OCI-LY3 (cell line): ENCODE measurements at regions not wholly inside any gene's neighbourhood (a gene's known extent, or its start where the extent isn't known, plus 50 kb on each side); places are given as distances from the start of the nearest gene placed in this dataset.

Source experiments
- CTCF ChIP-seq: fragments of 200-600, 300-600 bp; sonication (generic); IDR thresholded peaks from 2 replicates; pipeline ENCODE4 v1.5.1; 2014; ENCODE audit warnings: antibody characterized with exemption, low read length, low read depth
- EZH2phosphoT487 ChIP-seq: fragments of 200-600 bp; shearing (Covaris generic); IDR thresholded peaks from 2 replicates; pipeline ENCODE4 v1.6.1; 2018; ENCODE audit warnings: antibody characterized with exemption, mixed run types, low read depth

DNA sequence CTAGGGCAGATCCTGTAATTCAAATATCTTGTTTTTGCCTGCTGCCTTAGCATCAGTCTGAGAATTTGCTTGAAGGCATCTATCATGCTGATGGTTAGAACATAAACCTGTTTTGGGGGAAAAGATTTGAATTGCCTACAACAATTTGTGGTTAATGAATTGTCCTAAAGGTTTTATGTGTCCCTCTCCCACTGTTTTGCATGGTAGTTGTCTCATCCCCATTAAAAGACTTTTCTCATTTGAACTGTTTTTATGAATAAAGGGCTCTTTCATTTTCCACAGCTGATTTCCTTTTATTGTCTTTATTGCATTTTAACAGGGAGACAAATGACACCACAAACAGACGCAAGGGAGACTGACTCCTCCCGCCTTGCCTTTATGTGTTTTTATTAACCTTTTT, 275.6 kb downstream of the PIK3C3 start:
- TF ChIP-seq CTCF = no peak
- no peak for TF ChIP-seq EZH2phosphoT487
